SK-N-SH treated with all-trans-retinoic acid at 6 μM for 48 hours (cell line): ENCODE measurements at regions not wholly inside any gene's neighbourhood (a gene's known extent, or its start where the extent isn't known, plus 50 kb on each side); places are given as distances from the start of the nearest gene placed in this dataset.

Experiments used
- ATAC-seq: fragments of 200-7000 bp; cut with Tn5 transposase; 3 replicates; pipeline ENCODE4 v1.9.1; 2020; ENCODE audit warnings: mild to moderate bottlenecking, moderate library complexity
- BACH2 ChIP-seq: fragments of 250-450 bp; sonication (Bioruptor Pico); IDR thresholded peaks from 2 replicates; pipeline ENCODE4 v1.9.0; 2021; ENCODE audit warnings: mild to moderate bottlenecking, borderline replicate concordance
- CREB5 ChIP-seq: fragments of 250-450 bp; sonication (Bioruptor Pico); IDR thresholded peaks from 2 replicates; pipeline ENCODE4 v1.5.1; 2020; ENCODE audit warnings: low read depth, mild to moderate bottlenecking, moderate library complexity
- CSDC2 ChIP-seq: fragments of 250-450 bp; sonication (Bioruptor Pico); IDR thresholded peaks from 2 replicates; pipeline ENCODE4 v1.5.0; 2020; ENCODE audit warnings: mild to moderate bottlenecking, moderate library complexity
- CSRNP3 ChIP-seq: fragments of 250-450 bp; sonication (Bioruptor Pico); IDR thresholded peaks from 2 replicates; pipeline ENCODE4 v1.5.1; 2021; ENCODE audit warnings: mild to moderate bottlenecking, moderate library complexity
- ESRRG ChIP-seq: fragments of 250-450 bp; sonication (Bioruptor Pico); IDR thresholded peaks from 2 replicates; pipeline ENCODE4 v1.6.1; 2021; ENCODE audit warnings: mild to moderate bottlenecking
- GLIS3 ChIP-seq: fragments of 250-450 bp; sonication (Bioruptor Pico); IDR thresholded peaks from 2 replicates; pipeline ENCODE4 v1.5.0; 2020; ENCODE audit warnings: mild to moderate bottlenecking, moderate library complexity
- ISL1 ChIP-seq: fragments of 250-450 bp; sonication (Bioruptor Pico); IDR thresholded peaks from 2 replicates; pipeline ENCODE4 v2.1.2; 2022; ENCODE audit warnings: mild to moderate bottlenecking, moderate library complexity
- OSR1 ChIP-seq: fragments of 250-450 bp; sonication (Bioruptor Pico); IDR thresholded peaks from 2 replicates; pipeline ENCODE4 v1.8.0; 2022; ENCODE audit warnings: moderate library complexity, mild to moderate bottlenecking, inconsistent platforms
- PATZ1 ChIP-seq: fragments of 250-450 bp; sonication (Bioruptor Pico); IDR thresholded peaks from 2 replicates; pipeline ENCODE4 v1.8.0; 2020; ENCODE audit warnings: mild to moderate bottlenecking, moderate library complexity, borderline replicate concordance
- PPARA ChIP-seq: fragments of 250-450 bp; sonication (Bioruptor Pico); IDR thresholded peaks from 2 replicates; pipeline ENCODE4 v1.5.0; 2020; ENCODE audit warnings: mild to moderate bottlenecking, borderline replicate concordance
- SNAI2 ChIP-seq: fragments of 250-450 bp; sonication (Bioruptor Pico); IDR thresholded peaks from 2 replicates; pipeline ENCODE4 v1.5.0; 2020; ENCODE audit warnings: mild to moderate bottlenecking, moderate library complexity
- TCF4 ChIP-seq: fragments of 250-450 bp; sonication (Bioruptor Pico); IDR thresholded peaks from 2 replicates; pipeline ENCODE4 v1.8.0; 2021; ENCODE audit warnings: mild to moderate bottlenecking, moderate library complexity, borderline replicate concordance
- TSHZ2 ChIP-seq: fragments of 250-450 bp; sonication (Bioruptor Pico); IDR thresholded peaks from 2 replicates; pipeline ENCODE4 v1.5.0; 2020; ENCODE audit warnings: mild to moderate bottlenecking, moderate library complexity
- ZC3H10 ChIP-seq: fragments of 250-450 bp; sonication (Bioruptor Pico); IDR thresholded peaks from 2 replicates; pipeline ENCODE4 v1.5.1; 2021; ENCODE audit warnings: mild to moderate bottlenecking, moderate library complexity
- ZFP3 ChIP-seq: fragments of 250-450 bp; sonication (Bioruptor Pico); IDR thresholded peaks from 2 replicates; pipeline ENCODE4 v1.5.0; 2020; ENCODE audit warnings: mild to moderate bottlenecking, moderate library complexity
- ZFP30 ChIP-seq: fragments of 450-650 bp; formaldehyde crosslinking; IDR thresholded peaks from 2 replicates; pipeline ENCODE4 v1.5.0; 2022; ENCODE audit warnings: mild to moderate bottlenecking, moderate library complexity
- ZNF565 ChIP-seq: fragments of 450-650 bp; formaldehyde crosslinking; conservative IDR thresholded peaks from 2 replicates; pipeline ENCODE4 v1.5.0; 2020; ENCODE audit warnings: low read depth, mild to moderate bottlenecking, moderate library complexity
- ZNF70 ChIP-seq: fragments of 450-650 bp; formaldehyde crosslinking; IDR thresholded peaks from 2 replicates; pipeline ENCODE4 v1.5.0; 2020; ENCODE audit warnings: mild to moderate bottlenecking, moderate library complexity
- ZNF8 ChIP-seq: fragments of 450-650 bp; formaldehyde crosslinking; IDR thresholded peaks from 2 replicates; pipeline ENCODE4 v1.5.0; 2020; ENCODE audit warnings: mild to moderate bottlenecking, moderate library complexity
- TF ChIP-seq, protein P1 (sequence below): fragments of 250-450 bp; sonication (Bioruptor Pico); IDR thresholded peaks from 2 replicates; pipeline ENCODE4 v1.8.0; 2021; ENCODE audit warnings: low read depth, mild to moderate bottlenecking, moderate library complexity, borderline replicate concordance

GRCh38 chr10:85151506-85151905, 823.1 kb downstream of the CCSER2 start:
- ATAC-seq, result no peak
- no peak for TF ChIP-seq CREB5 (CRISPR knock-in tag)

- ATAC-seq, result no peak
- no peak for TF ChIP-seq PATZ1 (CRISPR knock-in tag)
- TF ChIP-seq, protein P1, sequence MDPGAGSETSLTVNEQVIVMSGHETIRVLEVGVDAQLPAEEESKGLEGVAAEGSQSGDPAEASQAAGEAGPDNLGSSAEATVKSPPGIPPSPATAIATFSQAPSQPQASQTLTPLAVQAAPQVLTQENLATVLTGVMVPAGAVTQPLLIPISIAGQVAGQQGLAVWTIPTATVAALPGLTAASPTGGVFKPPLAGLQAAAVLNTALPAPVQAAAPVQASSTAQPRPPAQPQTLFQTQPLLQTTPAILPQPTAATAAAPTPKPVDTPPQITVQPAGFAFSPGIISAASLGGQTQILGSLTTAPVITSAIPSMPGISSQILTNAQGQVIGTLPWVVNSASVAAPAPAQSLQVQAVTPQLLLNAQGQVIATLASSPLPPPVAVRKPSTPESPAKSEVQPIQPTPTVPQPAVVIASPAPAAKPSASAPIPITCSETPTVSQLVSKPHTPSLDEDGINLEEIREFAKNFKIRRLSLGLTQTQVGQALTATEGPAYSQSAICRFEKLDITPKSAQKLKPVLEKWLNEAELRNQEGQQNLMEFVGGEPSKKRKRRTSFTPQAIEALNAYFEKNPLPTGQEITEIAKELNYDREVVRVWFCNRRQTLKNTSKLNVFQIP (CRISPR knock-in tag), result no peak
- TF ChIP-seq ISL1 (CRISPR knock-in tag), result no peak
- TF ChIP-seq ZNF8 (CRISPR knock-in tag), result no peak
- no peak for TF ChIP-seq GLIS3
- TF ChIP-seq CSDC2 (CRISPR knock-in tag), result no peak
- no peak for TF ChIP-seq ZFP3 (CRISPR knock-in tag)
- no peak for TF ChIP-seq ZC3H10 (CRISPR knock-in tag)
- TF ChIP-seq ZFP30 (CRISPR knock-in tag), result no peak
- TF ChIP-seq PPARA, result no peak
- no peak for TF ChIP-seq ESRRG
- no peak for TF ChIP-seq SNAI2 (CRISPR knock-in tag)
- no peak for TF ChIP-seq TCF4
- no peak for TF ChIP-seq CSRNP3
- no peak for TF ChIP-seq ZNF565 (CRISPR knock-in tag)
- no peak for TF ChIP-seq OSR1
- no peak for TF ChIP-seq BACH2 (CRISPR knock-in tag)
- TF ChIP-seq TSHZ2 (CRISPR knock-in tag), result no peak
- no peak for TF ChIP-seq CREB5 (CRISPR knock-in tag)
- TF ChIP-seq ZNF70 (CRISPR knock-in tag), result no peak
These were observed 824.1 kb downstream of the CCSER2 start for GRCh38 chr10:85152496-85152895.

GRCh38 chr10:85152911-85153310, 824.5 kb downstream of the CCSER2 start:
- no peak for ATAC-seq

More at GRCh38 chr10:85152911-85153310, 824.5 kb downstream of the CCSER2 start:
- TF ChIP-seq ESRRG (no peak), TCF4 (no peak), BACH2 (CRISPR knock-in tag) (no peak), CREB5 (CRISPR knock-in tag) (no peak), SNAI2 (CRISPR knock-in tag) (no peak), CSDC2 (CRISPR knock-in tag) (no peak), TSHZ2 (CRISPR knock-in tag) (no peak), ZNF565 (CRISPR knock-in tag) (no peak), ZNF70 (CRISPR knock-in tag) (no peak), ISL1 (CRISPR knock-in tag) (no peak)
- TF ChIP-seq, protein P1 (CRISPR knock-in tag), result no peak
